GM19043 (cell line): ENCODE measurements at regions not wholly inside any gene's neighbourhood (a gene's known extent, or its start where the extent isn't known, plus 50 kb on each side); places are given as distances from the start of the nearest gene placed in this dataset.

Experiments used
- ATAC-seq: cut with Tn5 transposase; IDR thresholded peaks from one replicate; pipeline ENCODE4 v1.9.1; 2021; ENCODE audit warnings: low read depth; ENCODE audit not compliant: unreplicated experiment

GRCh38 chr11:95295382-95296149 is 64.6 kb upstream of the SESN3 start:
- ATAC-seq = no peak

DNA sequence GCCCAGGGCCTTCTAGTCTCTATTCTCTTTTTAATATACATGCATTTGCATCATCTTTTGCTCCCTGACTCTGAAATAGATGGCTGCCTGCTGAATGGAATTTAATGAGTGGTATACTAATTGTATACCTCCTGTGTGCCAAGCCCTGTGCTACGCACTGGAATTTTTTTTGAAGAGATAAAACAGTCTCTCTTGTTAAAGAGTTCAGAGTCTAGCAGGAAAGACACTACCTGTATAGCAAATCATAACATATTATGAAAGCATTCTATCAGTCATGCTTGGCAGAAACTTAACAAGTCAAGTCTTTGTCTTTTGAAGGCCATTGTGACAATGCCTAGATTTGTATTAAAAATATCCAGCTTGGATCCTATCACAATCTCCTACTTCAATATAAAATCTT is 63.7 kb upstream of the SESN3 start:
- no peak for ATAC-seq

DNA sequence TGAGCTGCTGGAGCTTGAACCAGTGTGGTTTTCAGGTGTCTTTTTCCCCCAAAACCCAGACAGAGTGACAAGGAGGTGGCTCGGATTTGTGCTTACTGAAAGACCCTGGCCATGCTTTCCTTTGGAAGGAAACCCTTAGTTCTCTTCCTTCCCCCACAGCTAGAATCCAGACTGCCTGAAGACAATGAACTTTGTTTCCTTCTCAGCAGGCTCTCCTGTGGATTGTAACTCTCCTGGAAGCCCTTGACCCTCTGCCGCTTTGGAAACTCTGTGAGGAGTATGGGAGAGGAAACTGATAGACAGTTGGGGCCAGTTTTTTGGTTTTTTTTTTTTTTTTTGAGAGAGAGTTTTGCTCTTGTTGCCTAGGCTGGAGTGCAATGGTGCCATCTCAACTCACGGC is 62.1 kb upstream of the SESN3 start:
- ATAC-seq = no peak

DNA sequence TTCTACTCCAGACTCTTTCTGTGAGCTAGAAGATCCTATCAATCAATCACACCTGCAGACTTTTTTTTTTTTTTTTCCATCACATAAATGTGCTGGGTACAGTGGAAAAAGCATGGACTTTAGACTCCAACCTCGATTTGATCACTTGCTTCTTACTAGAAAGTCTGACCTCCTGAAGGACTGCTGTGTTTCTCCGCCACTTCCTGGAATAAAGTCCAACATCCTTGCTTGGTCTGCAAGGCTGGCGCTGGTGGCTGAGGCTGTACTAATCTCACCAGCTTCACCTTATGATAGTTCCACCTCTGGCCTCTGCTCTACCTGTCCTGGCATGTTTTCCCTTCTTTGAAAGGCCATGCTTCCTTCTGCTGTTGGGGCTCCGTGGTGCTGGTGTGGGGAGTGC is 60.9 kb upstream of the SESN3 start:
- no peak for ATAC-seq

GRCh38 chr11:95289378-95290101 is 58.5 kb upstream of the SESN3 start:
- no peak for ATAC-seq

DNA sequence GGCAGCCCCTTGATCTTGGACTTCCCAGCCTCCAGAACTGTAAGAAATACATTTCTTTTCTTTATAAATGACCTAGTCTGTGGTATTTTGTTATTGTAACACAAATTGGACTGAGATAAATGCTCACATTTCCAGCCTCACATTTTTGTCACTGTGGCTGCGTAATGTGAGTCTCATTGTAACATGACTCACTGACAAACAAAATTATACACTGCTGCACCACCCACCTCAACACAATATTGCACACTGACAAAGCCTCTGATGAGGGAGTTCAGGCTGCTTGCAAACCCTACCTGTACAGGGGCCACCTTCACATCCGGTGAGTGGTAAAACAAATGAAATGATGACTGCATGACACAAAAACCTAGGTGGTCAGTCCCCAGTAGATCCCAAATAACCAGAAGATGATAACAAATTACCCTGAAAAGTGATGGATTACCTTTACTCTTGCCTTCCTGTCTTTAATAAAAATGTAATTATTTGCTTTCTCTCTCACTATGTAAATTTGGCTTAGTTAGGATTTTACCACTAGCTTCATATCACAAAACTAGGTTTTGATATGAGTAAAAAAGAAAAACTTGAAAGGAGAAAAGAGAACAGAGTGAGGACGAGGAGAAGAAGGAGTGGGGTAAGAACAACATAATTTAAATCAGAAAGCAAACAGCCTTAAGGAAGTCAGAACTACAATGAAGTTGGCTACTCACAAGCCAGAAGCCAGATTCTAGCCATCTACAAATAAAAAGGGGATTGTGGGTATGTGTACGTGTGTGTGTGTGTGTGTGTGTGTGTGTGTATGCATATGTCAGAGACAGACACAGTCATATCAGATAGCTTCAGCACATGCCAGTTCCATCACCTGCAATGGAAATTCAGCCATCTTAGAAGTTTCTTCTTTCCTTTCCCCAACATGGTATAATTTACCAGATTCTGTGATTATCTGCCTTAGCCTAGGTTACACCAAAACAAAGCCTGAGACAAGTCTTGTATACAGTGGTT is 53.4 kb upstream of the SESN3 start:
- ATAC-seq = no peak

GRCh38 chr11:95283650-95284049 is 52.6 kb upstream of the SESN3 start:
- no peak for ATAC-seq

DNA sequence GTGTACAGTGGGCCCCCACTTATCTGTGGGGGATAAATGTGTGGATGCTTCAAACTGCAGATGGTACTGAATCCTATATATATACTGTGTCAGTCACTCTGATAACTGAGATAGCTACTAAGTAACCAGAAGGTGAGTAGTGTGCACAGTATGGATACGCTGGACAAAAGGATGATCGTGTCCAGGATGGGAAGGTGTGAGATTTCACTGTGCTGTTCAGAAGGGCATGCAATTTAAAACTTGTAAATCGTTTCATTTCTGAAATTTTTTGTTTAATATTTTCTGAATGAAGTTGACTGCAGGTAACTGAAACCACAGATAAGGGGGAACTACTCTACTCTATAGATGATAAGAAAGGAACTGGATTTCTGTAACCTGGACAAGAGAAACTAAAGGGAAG is 52.1 kb upstream of the SESN3 start:
- no peak for ATAC-seq

DNA sequence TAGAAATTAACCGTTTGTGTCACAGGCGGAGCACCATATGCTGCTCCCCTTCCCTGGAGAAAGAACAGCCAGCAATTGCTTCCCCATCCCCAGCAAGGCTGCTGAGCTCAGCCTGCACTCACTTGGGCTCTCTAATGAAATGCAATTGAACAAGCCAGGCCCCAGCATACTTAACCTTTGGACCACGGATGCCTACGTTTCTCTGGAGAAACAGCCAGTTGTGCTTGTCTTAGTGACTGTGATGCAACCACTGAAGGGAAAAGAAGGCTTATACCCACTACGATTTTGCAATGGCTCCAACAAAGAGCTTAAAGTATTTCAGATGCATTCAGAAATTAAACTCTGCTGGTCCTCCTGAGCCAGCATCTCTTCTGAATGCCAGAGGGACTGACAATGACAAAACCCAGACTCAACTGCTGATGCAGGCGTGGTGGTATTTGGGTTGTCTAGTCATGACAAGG is 51.3 kb upstream of the SESN3 start:
- ATAC-seq = no peak
